HG02973 (cell line): ENCODE measurements at regions not wholly inside any gene's neighbourhood (a gene's known extent, or its start where the extent isn't known, plus 50 kb on each side); places are given as distances from the start of the nearest gene placed in this dataset.
"Not testable (repeated sequence)": the region's sequence is repeated elsewhere in the genome, so short reads cannot be mapped to it uniquely, and the experiment has no call there.

Experiments used
- ATAC-seq: cut with Tn5 transposase; IDR thresholded peaks from one replicate; pipeline ENCODE4 v1.9.1; 2021; ENCODE audit warnings: moderate library complexity; ENCODE audit not compliant: unreplicated experiment

DNA sequence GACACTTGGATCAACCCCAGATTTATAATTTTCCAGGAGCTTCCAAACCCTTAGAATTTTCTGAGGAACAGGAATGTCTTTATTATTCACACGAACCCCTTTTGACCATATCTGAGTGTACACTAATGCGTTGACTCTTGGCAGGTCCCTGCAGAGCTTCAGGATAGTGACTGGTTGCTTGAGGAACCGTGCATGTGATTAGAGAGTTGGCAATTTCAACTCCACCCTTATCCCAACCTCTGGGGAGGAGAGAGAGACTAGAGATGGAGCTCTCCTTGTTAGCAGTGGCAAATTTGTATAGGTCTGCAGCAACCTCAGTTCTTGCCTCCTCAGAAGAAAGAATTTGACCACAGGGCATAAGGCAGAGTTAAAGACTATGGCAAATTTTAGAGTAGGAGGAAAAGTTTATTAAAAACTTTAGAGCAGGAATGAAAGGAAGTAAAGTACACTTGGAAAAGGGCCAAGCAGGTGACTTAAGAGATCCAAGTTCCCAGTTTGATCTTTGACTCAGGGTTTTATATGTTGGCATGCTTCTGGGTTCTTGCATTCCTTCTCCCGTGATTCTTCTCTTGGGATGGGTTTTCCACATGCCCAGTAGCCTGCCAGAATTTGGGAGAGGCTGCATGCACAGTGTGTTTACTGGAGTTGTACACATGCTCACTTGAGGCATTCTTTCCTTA is 93.8 kb upstream of the ETV3 start:
- ATAC-seq, result no peak

DNA sequence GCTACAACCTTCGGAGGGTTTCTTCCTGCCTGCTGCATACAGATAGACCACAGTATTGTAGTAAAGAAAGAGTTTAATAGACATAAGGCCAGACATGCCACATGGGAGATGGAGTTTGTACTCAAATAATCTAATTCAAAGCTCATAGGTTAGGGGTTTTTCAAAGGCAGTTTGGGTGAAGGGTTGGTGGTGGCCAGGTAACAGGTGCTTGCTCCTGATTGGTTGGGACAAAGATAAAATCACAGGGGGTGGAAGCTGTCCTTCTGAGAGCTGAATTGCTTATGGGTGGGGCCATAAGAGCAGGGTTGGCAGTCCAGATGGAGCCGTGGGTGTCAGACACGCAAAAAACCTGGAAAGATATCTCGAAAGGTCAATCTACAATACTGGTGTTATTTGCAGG is 92.3 kb upstream of the ETV3 start:
- no peak for ATAC-seq

GRCh38 chr1:157227700-157228099 is 89.5 kb upstream of the ETV3 start:
- no peak for ATAC-seq

GRCh38 chr1:157226739-157227138 is 88.5 kb upstream of the ETV3 start:
- ATAC-seq, result no peak

DNA sequence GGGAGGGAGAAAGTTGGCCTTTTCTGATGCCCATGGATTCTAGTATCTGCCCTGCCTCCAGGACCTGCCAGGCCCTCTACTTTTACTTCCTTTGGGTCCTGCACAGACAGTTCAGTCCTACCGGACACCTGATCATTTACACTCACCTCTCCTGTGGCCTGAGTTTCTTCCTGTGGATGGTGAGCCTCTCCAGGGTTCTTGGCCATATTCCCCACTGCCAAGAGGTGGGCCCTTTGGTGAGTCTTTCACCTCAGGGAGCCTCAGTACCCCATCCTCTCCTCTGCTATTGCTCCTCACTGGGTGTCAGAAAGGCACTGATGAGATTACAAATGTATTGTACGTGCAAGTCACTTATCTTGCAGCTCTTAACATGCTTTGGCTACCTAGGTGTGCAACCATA is 81.4 kb upstream of the ETV3 start:
- no peak for ATAC-seq

GRCh38 chr1:157219182-157219581 is 81.0 kb upstream of the ETV3 start:
- ATAC-seq, result no peak

GRCh38 chr1:157218671-157219070 is 80.5 kb upstream of the ETV3 start:
- ATAC-seq, result no peak

DNA sequence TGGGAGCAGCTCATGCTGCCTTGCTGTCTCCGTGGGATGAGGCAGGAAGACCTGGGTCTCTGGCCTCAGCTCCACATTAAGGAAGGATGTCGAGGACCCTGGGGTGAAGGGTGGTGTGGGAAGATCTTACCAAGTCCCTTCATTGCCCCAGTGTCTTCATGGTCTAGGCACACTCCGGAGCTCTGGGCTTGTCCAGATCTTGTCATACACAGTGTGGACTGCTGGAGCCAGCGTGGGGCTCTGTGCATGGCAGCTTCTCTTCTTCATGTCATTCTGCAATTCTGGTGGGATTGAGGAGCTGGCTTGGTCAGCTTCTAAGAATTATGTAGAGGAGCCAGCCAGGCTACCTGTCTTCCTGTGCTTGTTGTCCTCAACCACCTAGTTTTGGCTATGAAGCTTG is 79.3 kb upstream of the ETV3 start:
- no peak for ATAC-seq

DNA sequence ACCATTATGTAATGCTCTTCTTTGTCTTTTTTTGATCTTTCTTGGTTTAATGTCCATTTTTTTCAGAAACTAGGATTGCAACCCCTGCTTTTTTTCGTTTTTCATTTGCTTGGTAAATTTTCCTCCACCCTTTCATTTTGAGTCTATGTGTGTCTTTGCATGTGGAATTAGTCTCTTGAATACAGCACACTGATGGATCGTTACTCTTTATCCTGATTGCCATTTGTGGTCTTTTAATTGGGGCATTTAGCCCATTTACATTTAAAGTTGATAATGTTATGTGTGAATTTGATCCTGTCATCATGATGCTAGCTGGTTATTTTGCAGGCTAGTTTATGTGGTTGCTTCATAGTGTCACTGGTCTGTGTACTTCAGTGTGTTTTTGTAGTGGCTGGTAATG is 75.6 kb upstream of the ETV3 start:
- ATAC-seq, result no peak

DNA sequence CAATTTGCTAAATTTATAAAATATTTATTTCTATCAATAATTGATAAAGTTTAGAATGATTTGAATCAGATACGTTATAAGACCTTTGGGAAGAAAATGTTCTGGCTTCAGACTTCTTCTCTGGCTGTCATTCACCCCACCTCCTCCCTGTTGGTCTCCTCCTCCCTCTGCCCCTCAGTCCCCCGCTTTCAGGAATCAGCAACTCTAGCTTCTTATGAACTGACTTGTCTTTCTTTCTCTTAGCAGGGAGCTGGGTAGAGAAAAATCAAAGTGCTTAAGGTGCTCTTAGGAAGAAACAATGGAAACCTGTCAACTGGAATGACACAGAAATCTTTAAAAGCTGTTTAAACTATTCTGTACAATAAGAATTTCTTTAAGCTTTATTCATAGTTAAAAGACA is 71.3 kb upstream of the ETV3 start:
- no peak for ATAC-seq

GRCh38 chr1:157205982-157206381 is 67.8 kb upstream of the ETV3 start:
- ATAC-seq, result not testable (repeated sequence)

DNA sequence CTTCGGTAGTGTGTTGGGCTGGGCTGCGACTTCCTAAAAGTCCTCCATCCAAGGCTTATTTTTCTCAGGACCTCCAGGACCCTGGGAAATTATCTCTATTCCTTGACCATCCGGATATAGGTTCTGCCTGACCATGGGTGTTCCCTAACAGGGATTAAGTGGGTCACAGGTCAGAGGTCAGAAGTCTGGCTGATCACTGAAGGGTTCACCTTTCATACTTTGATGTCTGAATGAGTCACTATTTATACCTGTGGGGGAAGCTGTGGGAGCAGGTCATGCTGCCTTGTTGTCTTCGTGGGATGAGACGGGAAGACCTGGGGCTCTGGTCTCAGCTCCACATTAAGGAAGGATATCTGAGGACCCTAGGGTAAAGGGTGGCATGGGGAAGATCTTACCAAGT is 65.0 kb upstream of the ETV3 start:
- no peak for ATAC-seq

DNA sequence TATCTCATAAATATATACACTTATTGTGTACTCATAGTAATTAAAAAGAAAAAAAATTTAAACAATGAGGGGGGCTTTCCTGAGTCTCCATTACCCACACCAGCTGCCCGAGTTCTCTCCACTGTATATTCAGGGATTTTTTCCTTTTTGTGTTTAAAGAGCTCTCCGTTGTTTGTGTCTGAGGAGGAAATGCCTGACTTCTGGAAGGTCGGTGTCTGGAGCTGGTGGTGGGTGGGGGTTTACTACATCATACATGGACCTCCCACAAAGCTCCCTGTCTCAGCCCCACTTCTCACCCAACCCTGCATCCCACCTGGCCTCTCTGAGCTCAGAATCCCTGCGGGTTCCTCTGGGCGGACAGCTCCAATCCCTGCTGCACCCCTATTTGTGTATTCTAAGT is 64.1 kb upstream of the ETV3 start:
- ATAC-seq, result no peak

- ATAC-seq, result no peak
These were observed 63.6 kb upstream of the ETV3 start for GRCh38 chr1:157201767-157202166.

DNA sequence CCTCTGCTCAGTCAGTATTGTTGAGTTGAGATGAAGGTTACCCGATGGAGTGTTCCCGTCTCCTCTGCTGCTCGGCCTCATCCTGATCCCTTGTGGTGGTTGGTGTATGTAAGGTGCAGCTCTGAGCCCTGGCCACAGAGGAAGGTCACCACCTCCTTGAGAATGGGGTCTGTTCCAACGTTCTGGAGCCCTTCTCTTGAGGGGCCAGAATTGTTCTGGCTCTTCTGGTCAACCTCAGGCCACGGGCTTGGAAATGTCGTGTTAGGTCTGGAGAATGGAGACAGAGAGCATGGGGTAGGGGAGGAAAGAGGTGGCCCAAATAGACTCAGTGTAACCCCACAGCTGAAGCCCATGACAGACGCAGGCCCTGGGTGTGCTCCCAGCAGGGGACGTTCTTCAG is 62.3 kb upstream of the ETV3 start:
- ATAC-seq, result no peak

DNA sequence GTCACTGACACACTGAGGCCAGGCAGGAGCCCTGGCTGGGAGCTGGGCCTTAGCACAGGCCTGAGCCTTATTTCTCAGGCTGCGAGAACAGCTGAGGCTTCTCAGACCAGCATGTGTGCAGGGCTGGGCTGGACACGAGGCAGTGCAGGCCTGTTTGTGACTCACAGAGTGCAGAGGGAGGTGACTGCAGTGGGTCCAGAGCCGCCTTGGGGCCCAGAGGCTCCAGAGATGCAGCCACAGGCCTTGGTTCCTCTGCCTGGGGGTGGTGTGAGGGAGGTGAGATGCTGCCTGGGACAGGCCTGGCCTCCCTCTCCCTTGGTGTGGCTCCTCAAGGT is 61.2 kb upstream of the ETV3 start:
- no peak for ATAC-seq

- ATAC-seq, result no peak
These were observed 60.6 kb upstream of the ETV3 start for GRCh38 chr1:157198619-157199420.

DNA sequence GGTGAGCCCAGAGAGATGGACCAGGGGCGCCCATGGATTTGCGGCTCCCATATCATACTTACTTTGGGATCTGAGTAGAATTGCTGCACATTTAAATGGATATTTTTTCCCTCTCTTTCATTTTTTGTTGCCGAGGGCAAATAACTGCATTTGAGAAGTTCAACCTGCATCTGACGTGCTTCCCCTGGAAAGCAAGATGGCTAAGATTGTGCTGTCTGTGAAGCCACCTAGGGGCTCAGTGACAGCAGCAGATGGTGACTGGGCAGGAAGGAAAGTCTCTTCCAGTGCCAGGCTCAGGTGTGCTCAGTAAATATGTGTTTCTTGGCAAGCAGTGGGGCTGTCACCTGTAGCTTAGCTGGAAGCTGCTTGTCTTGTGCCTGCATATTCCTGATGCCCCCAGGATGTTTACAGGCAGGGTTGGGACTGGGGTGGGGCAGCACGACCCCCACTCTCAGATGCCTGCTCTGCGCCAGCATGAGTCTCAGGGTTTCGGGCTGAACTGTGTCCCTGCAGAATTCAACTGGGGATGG is 59.8 kb upstream of the ETV3 start:
- no peak for ATAC-seq

DNA sequence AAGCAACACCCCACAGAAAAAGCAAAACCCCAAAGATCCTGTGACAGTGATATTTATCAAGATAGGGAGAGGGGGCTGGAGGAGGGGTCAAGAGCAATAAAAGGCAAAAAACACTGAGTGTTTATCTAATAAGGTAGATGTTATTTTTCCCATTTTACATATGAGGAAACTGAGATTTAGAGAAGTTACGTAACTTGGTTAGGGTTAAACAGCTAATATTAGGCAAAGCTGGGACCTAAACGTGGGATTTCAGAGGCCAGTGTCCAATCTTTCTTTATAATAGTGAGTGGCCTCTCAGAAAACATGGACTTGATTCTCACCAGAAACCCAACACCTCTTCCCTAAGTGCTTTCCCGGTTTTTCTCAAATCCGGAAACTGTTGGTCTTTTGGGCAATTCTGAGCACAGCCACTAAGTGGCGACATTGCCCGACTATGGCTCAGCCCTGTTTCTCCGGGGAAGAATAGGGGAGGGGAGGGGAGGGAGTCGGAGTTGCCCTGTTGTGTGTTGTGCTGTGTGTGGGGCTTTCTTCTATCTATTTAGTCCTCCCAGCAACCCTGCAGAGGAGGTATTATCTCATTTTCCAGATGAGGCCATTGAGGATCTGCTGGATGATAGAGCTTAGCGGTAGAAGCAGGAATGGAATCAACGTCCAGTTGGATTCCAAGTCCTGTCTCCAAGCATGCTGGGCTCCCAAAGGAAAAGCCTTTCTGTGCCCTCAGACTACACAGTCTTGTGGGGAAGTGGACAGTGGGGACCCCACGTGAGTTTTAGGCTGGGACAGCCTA is 58.7 kb upstream of the ETV3 start:
- ATAC-seq, result not testable (repeated sequence)

DNA sequence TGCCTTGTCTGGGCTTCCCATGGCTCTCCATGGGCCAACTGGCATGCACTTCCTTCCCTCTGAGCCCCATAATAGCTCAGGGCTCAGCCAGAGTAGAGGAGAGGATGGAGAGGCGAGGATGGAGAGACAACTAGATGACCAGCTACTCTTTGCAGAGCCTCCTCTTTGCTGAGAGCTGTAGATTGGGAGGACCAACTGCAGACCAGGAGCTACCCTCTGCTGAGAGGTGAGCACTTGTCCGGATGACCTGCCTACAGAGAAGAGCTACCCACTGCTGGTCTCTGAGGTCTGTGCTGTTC is 58.0 kb upstream of the ETV3 start:
- ATAC-seq, result no peak

GRCh38 chr1:157195521-157196244 is 57.5 kb upstream of the ETV3 start:
- no peak for ATAC-seq
